Thyroid gland (tissue), 4 donors: ENCODE measurements at regions not wholly inside any gene's neighbourhood (a gene's known extent, or its start where the extent isn't known, plus 50 kb on each side); places are given as distances from the start of the nearest gene placed in this dataset.

ENCODE experiments used
- DNase-seq, 2 donors: peaks; one replicate each; pipeline ENCODE4 v3.0.0-alpha.2; 2019
- H3K27ac ChIP-seq, 3 donors: fragments of 200-600 bp; sonication (generic); 1 replicate in 2 of 3; 2 replicates in 1 of 3; pipeline ENCODE4 v1.5.1; 2016 to 2019; ENCODE audit warnings: mild to moderate bottlenecking in 1 of 3, moderate library complexity in 1 of 3
- H3K27me3 ChIP-seq: fragments of 200-600 bp; sonication (generic); one replicate; pipeline ENCODE4 v1.5.1; 2019
- H3K36me3 ChIP-seq, 2 donors: fragments of 200-600 bp; sonication (generic); one replicate each; pipeline ENCODE4 v1.5.1; 2016 to 2019
- H3K4me1 ChIP-seq, 2 donors: fragments of 200-600 bp; sonication (generic); one replicate each; pipeline ENCODE4 v1.5.1; 2017 to 2019
- H3K4me3 ChIP-seq, 3 donors: fragments of 200-600 bp; sonication (generic); replicated peaks in 1 of 3; 1 replicate in 2 of 3; 2 replicates in 1 of 3; pipeline ENCODE4 v1.5.1; 2016; ENCODE audit warnings: mild to moderate bottlenecking in 1 of 3
- H3K9me3 ChIP-seq: fragments of 200-600 bp; sonication (generic); one replicate; pipeline ENCODE4 v1.5.1; 2017
- CTCF ChIP-seq, 6 experiments: fragments of 200-600 bp in 3 of 6; fragments of 450-650 bp in 3 of 6; sonication (generic) in 3 of 6; IDR thresholded peaks; one replicate each; pipeline ENCODE4 v1.5.1; 2016 to 2019; ENCODE audit warnings: antibody characterized with exemption in 6 of 6, mild to moderate bottlenecking in 2 of 6, inconsistent platforms in 1 of 6, moderate library complexity in 1 of 6
- POLR2A ChIP-seq, 2 donors: fragments of 450-650 bp; IDR thresholded peaks; one replicate each; pipeline ENCODE4 v1.6.1; 2017; ENCODE audit warnings: antibody characterized with exemption in 2 of 2, mild to moderate bottlenecking in 2 of 2, moderate library complexity in 1 of 2
- WGBS, 2 donors: methylation state at CpG; one replicate each; pipeline ENCODE4 v1.1.5; 2017; 5-methylcytosine and 5-hydroxymethylcytosine counted together
- intact Hi-C: fragments of 100-400 bp; cut with DNase I; formaldehyde crosslinking; loops from one replicate; pipeline ENCODE4 v1.15.1; 2023

- H3K27me3 ChIP-seq = no peaks in the 10 kb centered on the region
- no peak overlapping the region for H3K4me3 ChIP-seq
- intact Hi-C loops = no loop called here
- WGBS, 2 donors = 83 to 86% methylated on average over 3 of the region's 3 CpGs
- no peak for DNase-seq
- H3K36me3 ChIP-seq = no peaks in the 10 kb centered on the region
- no peaks in the 10 kb centered on the region for H3K4me1 ChIP-seq
- no peaks in the 10 kb centered on the region for H3K9me3 ChIP-seq
- no peak overlapping the region for H3K27ac ChIP-seq
- TF ChIP-seq POLR2A (IDR thresholded peaks at IDR 0.05) (no peak), CTCF (IDR thresholded peaks at IDR 0.05) (no peak)
Measured at GRCh38 chr5:112024221-112024620, 267.2 kb upstream of the NREP start.

DNA sequence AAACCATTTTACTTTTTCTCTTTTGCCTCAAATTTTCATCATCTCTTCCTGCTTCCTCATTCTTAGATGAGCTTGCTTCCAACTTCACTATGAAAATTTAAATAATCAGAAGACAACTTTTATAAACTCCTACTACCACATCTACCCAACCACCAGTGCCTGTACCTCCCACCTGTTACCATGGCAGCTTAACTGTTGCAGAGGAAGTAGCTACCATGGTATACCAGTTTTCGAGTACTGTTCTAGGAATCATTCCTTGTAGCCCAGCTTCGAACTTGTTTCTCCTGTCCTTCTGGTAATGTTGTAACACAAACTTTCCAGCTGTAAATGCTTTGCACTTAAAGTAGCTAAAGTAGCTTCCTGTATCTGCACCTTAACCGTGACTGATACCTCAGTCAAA is 266.8 kb upstream of the NREP start:
- Histone ChIP-seq H3K4me3 (no peak overlapping the region), H3K27ac (no peak overlapping the region), H3K36me3 (no peaks in the 10 kb centered on the region), H3K9me3 (no peaks in the 10 kb centered on the region), H3K4me1 (no peaks in the 10 kb centered on the region), H3K27me3 (no peaks in the 10 kb centered on the region)
- intact Hi-C loops = no loop called here
- TF ChIP-seq POLR2A (IDR thresholded peaks at IDR 0.05) (no peak), CTCF (IDR thresholded peaks at IDR 0.05) (no peak)
- DNase-seq = no peak
- 73 to 81% methylated on average over 3 of the region's 3 CpGs for WGBS, 2 donors

DNA sequence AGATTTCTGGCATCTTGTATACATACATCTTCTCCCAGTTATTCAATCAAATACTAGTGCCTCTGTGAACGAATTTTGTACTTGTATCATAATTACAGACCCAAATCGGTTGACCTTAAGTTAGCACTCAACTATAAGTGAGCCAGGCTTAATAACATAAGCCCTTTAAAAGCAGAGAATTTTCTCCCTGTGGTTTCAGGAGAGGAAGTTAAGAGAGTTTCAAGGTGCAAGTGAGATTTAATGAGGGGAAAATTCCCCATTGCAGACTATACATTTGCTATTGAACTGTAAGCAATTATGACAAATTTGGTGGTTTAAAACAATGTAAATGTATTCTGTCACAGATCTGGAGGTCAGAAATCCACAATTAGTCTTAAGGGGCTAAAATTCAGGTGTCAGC is 261.9 kb upstream of the NREP start:
- Histone ChIP-seq H3K4me1 (no peaks in the 10 kb centered on the region), H3K9me3 (no peaks in the 10 kb centered on the region), H3K36me3 (no peaks in the 10 kb centered on the region), H3K27ac (no peak overlapping the region), H3K4me3 (no peak overlapping the region), H3K27me3 (no peaks in the 10 kb centered on the region)
- WGBS, 2 donors = 54 to 58% methylated on average over 2 of the region's 2 CpGs
- intact Hi-C loops = no loop called here
- no peak for TF ChIP-seq CTCF (IDR thresholded peaks at IDR 0.05)
- TF ChIP-seq POLR2A (IDR thresholded peaks at IDR 0.05) = no peak
- DNase-seq = no peak

GRCh38 chr5:112016980-112017379 is 260.0 kb upstream of the NREP start:
- intact Hi-C loops = no loop called here
- Histone ChIP-seq H3K27me3 (no peaks in the 10 kb centered on the region), H3K9me3 (no peaks in the 10 kb centered on the region), H3K4me1 (no peaks in the 10 kb centered on the region), H3K27ac (no peak overlapping the region), H3K36me3 (no peaks in the 10 kb centered on the region), H3K4me3 (no peak overlapping the region)
- 92 to 95% methylated on average over 5 of the region's 5 CpGs for WGBS, 2 donors
- no peak for TF ChIP-seq CTCF (IDR thresholded peaks at IDR 0.05)
- TF ChIP-seq POLR2A (IDR thresholded peaks at IDR 0.05) = no peak
- DNase-seq = no peak

GRCh38 chr5:112014783-112015395 is 257.9 kb upstream of the NREP start:
- H3K4me3 ChIP-seq = no peak overlapping the region
- H3K27me3 ChIP-seq = no peaks in the 10 kb centered on the region
- no peak for TF ChIP-seq POLR2A (IDR thresholded peaks at IDR 0.05)
- no peak for TF ChIP-seq CTCF (IDR thresholded peaks at IDR 0.05)
- no peaks in the 10 kb centered on the region for H3K36me3 ChIP-seq
- no peak overlapping the region for H3K27ac ChIP-seq
- no peak for DNase-seq
- intact Hi-C loops = no loop called here
- H3K9me3 ChIP-seq = no peaks in the 10 kb centered on the region
- H3K4me1 ChIP-seq = no peaks in the 10 kb centered on the region
